Right atrium auricular region (tissue), 2 donors: ENCODE measurements at regions not wholly inside any gene's neighbourhood (a gene's known extent, or its start where the extent isn't known, plus 50 kb on each side); places are given as distances from the start of the nearest gene placed in this dataset.

ENCODE experiments used
- DNase-seq: peaks from one replicate; pipeline ENCODE4 v3.0.0-alpha.2; 2019; ENCODE audit warnings: low spot score
- H3K27ac ChIP-seq, 2 donors: fragments of 200-600 bp; sonication (generic); 1 replicate in 1 of 2; 2 replicates in 1 of 2; pipeline ENCODE4 v1.5.1; 2016 to 2019
- H3K27me3 ChIP-seq, 2 donors: fragments of 200-600 bp; sonication (generic); one replicate each; pipeline versions ENCODE4 v1.5.1 to v1.6.0; 2017 to 2019
- H3K36me3 ChIP-seq: fragments of 200-600 bp; sonication (generic); one replicate; pipeline ENCODE4 v1.5.1; 2016
- H3K4me1 ChIP-seq, 2 donors: fragments of 200-600 bp; sonication (generic); one replicate each; pipeline versions ENCODE4 v1.5.1 to v1.6.0; 2017 to 2019
- H3K4me3 ChIP-seq, 2 donors: fragments of 200-600 bp; sonication (generic); 1 replicate in 1 of 2; 2 replicates in 1 of 2; pipeline ENCODE4 v1.5.1; 2017 to 2019; ENCODE audit warnings: mild to moderate bottlenecking in 1 of 2, moderate library complexity in 1 of 2
- H3K9me3 ChIP-seq, 2 donors: fragments of 200-600 bp; sonication (generic); one replicate each; pipeline ENCODE4 v1.5.1; 2019
- CTCF ChIP-seq, 2 donors: fragments of 200-600 bp; sonication (generic); IDR thresholded peaks; one replicate each; pipeline ENCODE4 v1.5.1; 2019; ENCODE audit warnings: antibody characterized with exemption in 2 of 2

- Histone ChIP-seq H3K9me3 (no peaks in the 10 kb centered on the region), H3K4me1 (no peaks in the 10 kb centered on the region), H3K27ac (no peak overlapping the region), H3K36me3 (no peaks in the 10 kb centered on the region), H3K4me3 (no peak overlapping the region), H3K27me3 (no peaks in the 10 kb centered on the region)
- TF ChIP-seq CTCF (IDR thresholded peaks at IDR 0.05): no peak
- DNase-seq: no peak
Measured at GRCh38 chr17:34776456-34777443, 184.5 kb downstream of the CCT6B start.

GRCh38 chr17:34773036-34773435 is 188.2 kb downstream of the CCT6B start:
- H3K9me3 ChIP-seq: no peaks in the 10 kb centered on the region
- TF ChIP-seq CTCF (IDR thresholded peaks at IDR 0.05): no peak
- no peaks in the 10 kb centered on the region for H3K4me1 ChIP-seq
- H3K27me3 ChIP-seq: no peaks in the 10 kb centered on the region
- H3K4me3 ChIP-seq: no peak overlapping the region
- H3K36me3 ChIP-seq: no peaks in the 10 kb centered on the region
- no peak for DNase-seq
- no peak overlapping the region for H3K27ac ChIP-seq

GRCh38 chr17:34771891-34772290 is 189.4 kb downstream of the CCT6B start:
- no peak for TF ChIP-seq CTCF (IDR thresholded peaks at IDR 0.05)

GRCh38 chr17:34770586-34770985 is 190.7 kb downstream of the CCT6B start:
- no peak for DNase-seq
- no peak for TF ChIP-seq CTCF (IDR thresholded peaks at IDR 0.05)
- no peak overlapping the region for H3K4me3 ChIP-seq
- H3K36me3 ChIP-seq: no peaks in the 10 kb centered on the region
- H3K4me1 ChIP-seq: no peaks in the 10 kb centered on the region
- no peaks in the 10 kb centered on the region for H3K27me3 ChIP-seq
- no peaks in the 10 kb centered on the region for H3K9me3 ChIP-seq
- no peak overlapping the region for H3K27ac ChIP-seq

More at GRCh38 chr17:34771891-34772290, 189.4 kb downstream of the CCT6B start:
- no peak for DNase-seq
- Histone ChIP-seq H3K36me3 (no peaks in the 10 kb centered on the region), H3K27ac (no peak overlapping the region), H3K4me1 (no peaks in the 10 kb centered on the region), H3K4me3 (no peak overlapping the region), H3K9me3 (no peaks in the 10 kb centered on the region), H3K27me3 (no peaks in the 10 kb centered on the region)

GRCh38 chr17:34769899-34770298 is 190.5 kb downstream of the TMEM132E start:
- no peak for TF ChIP-seq CTCF (IDR thresholded peaks at IDR 0.05)
- DNase-seq: no peak
- no peaks in the 10 kb centered on the region for H3K9me3 ChIP-seq
- H3K27me3 ChIP-seq: no peaks in the 10 kb centered on the region
- H3K36me3 ChIP-seq: no peaks in the 10 kb centered on the region
- no peak overlapping the region for H3K4me3 ChIP-seq
- H3K27ac ChIP-seq: no peak overlapping the region
- no peaks in the 10 kb centered on the region for H3K4me1 ChIP-seq
